8988T (cell line): ENCODE measurements at regions not wholly inside any gene's neighbourhood (a gene's known extent, or its start where the extent isn't known, plus 50 kb on each side); places are given as distances from the start of the nearest gene placed in this dataset.

Experiments used
- DNase-seq: peaks from one replicate; pipeline ENCODE4 v3.0.0; 2011

DNA sequence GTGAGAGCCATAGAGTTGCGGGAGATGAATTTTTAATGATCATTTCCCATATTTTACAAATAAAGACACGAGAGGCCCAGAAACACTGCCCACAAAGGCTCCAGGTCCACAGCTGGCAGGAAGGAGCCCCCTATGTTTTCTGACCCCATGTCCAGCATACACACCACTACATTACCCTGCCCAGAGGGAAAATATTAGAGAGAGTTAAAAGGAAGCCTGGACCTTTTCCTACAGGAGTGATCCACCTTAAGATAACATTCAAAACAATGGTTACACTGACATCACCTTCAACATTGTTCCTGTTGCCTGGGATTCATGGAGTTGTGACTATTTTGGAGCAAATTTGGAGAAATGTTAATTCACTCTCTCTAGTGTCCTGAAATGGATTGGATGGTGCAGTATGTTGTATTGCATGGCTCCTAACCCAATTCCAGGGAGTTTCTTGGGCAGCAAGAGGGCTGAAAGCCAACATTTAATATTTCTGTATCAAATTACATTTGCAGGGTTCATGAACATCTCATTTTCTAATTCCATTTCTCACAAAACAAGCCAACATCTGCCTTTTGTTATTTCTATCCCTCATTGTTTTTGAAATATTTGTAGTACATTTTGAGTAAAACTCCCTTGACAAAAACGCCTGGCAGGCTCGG is 172.5 kb downstream of the DLEU7 start:
- no peak for DNase-seq

DNA sequence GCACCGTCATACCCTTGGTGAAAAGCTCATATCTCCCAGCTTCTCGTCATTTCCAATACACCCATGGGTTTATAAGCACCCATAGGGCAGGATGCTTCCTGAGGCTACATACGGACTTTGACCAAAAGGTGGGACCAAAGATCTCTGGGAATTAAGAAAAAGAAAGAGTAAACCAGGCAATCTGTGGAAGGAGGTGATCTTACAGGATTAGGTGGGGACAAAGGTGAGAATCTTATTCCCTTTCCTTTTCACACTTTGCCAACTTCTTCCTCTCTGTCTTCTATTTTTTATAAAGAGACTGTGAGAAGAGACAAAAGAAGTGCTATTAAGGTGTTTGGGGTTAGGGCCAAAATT is 172.0 kb downstream of the DLEU7 start:
- no peak for DNase-seq

DNA sequence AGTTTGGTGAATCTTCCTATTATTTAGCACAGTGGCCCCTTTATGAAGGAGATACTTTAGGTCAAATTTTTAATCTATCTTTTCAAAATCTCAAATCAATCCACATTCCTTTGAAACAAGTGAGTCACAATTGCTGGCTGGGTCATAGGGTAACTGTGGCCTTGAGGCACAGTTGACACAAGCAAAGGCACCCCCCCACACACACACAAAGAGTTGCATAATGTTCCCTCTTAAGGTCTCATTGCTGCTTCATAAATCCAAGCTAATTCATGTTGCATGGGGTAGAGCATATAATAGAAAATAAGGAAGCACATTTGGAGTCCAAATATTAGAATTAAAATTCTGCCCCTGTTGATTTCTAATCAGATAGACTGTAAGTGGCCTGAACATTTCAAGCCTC is 171.5 kb downstream of the DLEU7 start:
- no peak for DNase-seq

DNA sequence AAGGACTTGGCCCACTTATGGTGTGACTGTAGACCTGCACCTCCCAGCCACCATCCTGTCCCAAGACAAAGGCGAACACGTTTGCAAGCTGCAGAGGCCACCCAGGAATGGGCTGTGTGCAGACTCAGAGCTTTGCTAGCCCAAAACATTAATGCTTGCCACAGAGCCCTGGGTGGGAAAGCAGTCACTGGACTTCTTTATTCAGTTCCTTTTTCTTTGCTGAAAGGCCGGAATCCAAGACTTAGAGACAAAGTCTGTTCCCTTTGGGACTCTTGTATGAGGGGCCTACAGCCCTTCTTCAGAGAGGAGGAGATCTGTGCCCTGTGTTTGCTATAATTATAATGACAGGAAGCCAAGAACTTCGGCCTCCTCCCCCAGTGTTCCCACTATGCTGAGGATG is 167.8 kb downstream of the DLEU7 start:
- DNase-seq, result no peak

DNA sequence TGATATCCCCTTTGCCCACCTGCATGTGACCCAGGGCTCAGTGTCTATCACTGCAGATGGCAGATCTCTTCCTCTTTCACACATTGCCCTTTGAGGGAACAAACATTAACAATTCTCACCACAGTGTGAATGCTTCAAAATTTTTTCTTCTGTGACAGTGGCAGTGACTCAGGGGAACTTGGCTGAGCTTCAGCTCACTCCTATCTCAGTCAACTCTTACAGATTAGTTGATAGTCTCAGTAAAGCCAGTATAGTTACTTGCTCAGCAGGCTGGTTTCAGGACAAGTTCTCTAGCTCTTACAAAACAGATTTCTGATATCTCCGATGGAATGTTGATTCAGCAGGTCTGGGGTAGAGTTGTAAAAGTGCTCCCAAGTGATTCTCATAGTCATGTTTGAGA is 166.9 kb downstream of the DLEU7 start:
- no peak for DNase-seq

DNA sequence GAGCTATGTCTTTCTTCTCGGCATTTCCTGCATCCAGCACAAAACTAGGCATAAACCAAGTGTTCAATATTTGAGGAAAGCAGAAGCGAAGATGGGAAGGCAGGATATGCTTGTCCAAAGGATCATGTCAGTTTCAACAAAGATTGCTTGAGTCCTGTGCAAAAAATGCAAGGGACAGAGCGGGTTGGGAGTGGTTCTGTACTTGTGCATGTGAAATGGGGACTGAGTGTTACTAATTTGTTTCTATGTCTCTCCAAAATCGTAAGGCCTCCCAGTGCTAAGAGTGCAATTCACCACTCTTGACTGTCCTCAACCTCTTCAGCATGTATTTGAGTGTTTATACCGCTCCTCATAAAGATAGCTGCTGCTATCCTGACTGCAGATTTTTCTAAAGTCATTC is 166.2 kb downstream of the DLEU7 start:
- DNase-seq, result no peak

DNA sequence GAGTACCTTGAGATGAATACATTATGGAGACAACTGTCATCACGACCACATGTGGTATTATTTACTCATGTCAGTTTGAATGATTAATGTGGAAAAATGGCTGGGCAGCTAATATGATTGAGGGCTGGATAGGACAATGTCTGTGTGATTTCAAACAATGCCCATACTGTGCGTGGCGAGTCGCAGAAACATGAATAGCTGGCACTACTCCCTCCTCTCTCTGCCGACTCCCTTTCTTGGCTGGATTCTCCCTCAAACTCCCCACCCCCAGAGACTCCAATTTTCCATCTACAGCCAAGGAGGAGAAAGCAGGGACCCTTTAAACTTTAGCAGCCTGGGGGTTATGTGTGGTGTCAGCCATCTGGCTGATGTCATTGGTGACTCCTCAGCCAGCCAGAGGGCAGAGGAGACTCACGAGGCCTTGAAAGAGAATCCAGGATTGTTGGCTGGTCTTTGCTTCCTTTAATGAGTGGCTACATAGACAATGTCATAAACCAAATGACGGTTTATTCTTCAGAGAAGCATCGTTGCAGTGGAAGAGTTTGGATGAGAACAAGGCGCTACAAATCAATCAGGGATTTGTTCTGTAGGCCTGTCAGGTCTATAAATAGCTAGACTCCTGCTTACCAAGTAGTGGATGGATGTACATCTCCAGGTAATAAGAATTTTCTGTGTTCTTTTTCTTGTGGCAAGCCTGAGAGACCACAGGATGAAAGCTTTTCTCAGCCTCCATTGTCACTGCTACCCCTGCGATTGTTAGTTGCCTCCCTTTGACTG is 165.6 kb downstream of the DLEU7 start:
- no peak for DNase-seq

DNA sequence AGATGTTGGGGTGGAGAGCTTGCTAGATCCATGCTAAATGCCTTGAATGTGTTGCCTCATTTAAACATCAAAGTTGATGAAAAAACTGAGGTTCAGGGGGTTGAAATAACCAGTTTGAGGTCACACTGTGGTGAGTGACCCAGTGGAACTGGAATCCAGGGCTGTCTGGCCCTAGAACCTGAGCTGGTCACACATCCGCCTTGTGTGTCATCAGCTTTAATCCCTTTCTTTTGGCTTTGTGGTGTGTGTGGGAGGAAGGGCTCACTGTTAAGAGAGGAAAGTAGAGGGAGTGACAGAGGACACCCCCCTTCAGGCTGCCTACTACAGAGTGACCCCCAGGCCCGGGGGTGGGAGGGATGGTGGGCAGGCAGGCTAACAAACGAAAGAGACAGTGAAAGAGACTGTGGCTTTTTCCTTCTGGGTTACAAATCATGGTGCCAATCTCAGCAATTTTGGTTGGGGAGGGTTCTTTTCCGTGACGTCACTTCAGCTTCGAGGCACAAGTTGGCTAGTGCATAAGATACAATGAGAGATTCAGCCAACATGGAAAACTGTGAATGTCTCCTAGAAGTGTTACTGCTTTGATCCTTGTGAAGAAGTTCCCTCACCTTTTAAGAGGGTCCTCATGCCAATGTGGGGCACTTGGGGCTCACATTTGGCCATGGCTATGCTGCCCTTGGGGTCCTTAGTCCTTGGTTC is 164.9 kb downstream of the DLEU7 start:
- no peak for DNase-seq

DNA sequence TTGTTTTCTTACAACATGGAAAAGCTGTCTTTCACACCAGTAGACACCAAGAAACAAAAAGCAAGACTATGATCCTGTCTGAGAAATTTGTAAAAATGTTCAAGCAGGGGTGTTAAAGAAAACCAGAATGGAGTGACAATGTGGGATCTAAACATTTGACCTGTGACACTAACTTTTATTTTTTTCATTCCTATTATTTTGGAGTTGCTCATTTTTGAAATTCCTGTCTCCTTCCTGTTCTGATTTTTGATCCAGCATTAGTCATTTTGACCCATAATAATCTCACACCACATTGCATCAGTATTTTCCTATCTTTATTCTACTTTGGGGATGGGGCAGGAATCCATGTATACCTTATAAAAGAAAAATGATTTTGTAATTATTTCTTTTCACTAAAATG is 164.2 kb downstream of the DLEU7 start:
- DNase-seq, result no peak

DNA sequence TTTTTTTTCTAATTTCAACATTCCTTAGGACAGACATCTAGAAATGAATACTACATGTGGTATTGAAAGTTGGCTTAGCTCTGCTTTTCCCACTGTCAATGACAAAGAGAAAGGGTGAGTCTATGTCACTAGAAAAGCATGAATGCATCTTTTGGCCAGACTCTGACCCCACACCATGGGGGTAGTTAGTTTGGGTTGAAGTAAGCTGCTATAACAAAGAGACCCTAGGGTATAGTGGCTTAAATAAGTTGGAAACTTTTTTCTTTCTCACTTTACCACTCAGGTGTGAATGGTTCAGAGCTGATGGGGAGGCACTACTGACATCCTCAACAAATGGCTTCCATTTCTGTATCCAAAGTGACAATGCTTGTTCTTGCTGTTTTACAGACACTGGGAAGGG is 161.5 kb downstream of the DLEU7 start:
- DNase-seq, result no peak

DNA sequence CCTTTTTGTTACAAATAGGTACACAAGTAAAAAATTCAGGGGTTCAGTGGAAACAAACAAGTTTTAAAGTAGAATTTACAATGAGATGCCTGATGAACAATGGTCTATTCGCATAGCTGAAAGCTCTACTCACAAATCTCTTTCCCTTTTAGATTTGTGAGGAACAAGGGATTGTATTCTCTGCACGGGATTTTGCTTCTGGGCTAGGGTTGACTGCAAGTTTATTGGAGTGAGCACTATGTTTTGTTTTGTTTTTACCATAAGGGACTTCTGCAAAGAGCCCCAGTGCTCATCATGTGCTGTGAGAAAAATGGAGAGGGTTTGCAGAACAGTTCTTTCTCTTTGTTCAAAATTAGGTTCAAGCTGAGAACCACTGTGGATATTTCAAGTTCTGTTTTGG is 160.5 kb downstream of the DLEU7 start:
- no peak for DNase-seq

DNA sequence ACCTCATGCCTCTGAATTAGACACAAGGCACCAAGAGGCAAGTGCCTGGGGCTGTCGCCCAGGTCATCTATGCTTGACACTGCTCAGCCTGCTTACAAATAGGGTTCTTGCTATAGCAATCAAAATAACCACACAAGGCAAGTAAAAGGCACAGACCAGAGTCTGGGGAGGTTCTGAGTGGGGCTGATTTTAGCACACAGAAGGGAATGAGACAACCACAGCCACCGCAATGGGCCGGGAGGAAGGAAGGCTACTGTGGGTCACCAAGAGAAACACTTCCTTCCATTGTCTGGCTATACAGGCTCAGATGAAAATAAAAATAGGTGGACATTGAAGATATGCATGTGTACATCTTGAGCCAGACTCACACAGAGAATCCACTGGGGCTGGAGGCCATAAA is 159.1 kb downstream of the DLEU7 start:
- no peak for DNase-seq

DNA sequence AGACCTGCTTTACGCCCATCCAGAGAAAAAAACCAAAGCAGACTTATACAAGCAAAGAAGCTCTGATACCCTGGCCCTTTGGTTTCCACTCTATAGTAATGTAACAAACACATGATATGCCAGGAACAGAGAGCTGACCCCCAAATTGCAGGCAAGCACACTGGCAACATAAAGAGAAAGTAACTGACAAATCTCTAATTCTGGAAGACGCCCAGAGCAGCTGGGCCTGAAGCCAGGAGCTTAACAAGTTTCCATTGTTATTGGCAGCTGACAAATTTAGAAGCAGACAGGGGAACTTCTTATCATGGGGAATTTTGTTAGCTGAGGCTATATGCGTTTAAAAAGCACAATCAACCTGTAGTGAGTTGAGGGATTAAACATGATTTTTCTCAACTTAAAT is 158.0 kb downstream of the DLEU7 start:
- no peak for DNase-seq

DNA sequence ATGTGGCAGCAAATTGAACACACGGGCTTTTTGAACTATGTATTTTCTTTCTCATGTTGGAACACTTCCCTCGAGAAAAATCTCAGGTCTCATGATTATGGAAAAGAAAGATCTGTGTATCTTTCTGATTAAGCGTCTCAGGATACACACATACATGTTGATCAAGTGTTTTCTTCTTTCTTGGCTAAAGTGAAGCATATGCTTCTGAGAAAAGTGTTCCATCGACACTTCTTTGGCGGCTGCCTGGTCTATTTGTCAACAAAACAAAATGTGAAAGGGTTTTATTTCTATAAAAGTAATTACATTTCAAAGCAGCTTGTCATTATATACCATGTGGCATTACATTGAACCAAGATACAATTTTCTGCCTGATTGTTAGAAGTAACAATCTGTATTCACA is 157.5 kb downstream of the DLEU7 start:
- DNase-seq, result no peak

DNA sequence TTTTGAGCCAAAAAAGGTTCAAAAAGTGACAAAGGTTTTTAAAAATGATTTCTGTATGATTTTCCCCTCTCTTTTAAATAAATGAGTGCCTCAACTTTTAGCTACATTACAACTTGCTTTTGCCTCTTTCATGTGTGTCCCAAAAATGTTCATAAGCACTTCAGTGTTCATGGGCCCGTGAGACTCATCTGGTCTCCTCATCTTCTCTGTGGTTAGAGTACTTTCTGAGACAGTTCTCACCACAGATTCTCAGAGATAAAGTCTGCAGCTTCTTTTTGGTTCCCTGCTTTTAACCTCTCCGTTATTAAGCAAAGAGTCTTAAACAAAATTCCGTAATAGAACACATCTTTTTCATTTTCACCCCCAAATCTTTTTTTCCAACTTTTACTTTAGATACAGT is 156.9 kb downstream of the DLEU7 start:
- no peak for DNase-seq

DNA sequence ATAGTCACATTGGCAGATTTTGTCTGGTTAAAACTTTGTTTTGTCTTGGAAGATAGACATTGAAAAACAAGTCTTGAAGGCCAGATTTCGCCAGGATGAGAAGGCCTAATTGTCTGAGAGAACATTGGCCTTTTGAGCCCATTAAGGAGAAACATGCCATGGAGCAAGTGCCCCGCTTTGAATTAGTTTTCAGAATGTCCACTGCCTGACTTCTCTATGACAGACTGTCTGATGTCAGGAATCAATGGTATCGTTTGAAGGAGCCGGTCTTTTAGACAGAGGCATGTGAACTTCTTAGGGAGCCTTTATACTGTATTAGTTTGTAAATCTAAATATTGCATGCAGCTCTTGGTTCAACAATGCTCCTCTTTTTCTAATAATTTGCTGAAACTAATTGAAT is 155.9 kb downstream of the DLEU7 start:
- no peak for DNase-seq

DNA sequence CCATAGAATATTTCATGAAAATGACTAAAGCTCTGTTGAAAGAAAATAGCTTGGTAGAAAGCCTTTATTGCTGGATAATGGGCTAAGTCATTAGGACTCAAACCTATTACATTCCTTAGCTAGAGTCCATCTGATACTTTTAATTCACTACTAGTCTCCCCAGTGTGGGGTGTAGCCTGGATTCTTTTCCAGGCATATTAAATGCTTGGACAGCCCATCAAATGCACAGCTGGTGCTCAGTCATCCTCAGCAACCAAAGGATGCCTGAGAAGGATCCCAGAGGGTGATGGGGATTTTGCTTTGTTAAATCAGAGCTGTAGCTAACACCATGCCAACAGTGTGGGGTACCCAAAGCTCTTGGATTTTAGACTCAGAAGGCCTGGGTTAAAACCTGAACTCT is 153.5 kb downstream of the DLEU7 start:
- no peak for DNase-seq

DNA sequence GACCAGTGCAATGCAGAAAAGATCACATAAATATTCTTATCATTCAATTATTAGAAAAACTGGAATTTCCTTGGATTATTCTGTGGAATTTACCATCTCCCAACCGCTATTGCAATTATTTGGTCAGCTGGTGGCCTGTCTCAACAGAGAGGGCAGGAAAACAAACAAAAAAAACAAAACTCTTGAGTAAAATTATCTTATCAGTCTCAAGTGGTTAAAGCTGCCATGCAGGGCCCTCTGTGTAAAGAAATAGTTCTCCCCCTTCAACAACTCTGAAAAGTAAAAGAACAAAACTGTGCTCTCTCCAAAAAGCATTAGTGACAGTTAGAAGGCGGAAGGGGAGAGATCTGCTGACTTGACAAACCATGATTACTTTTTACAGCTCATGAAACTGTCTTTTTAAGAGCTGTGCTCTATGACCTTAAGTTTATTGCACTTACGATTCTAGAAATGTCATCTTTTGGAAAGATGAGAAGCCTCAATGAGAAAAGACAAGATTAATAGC is 152.3 kb downstream of the DLEU7 start:
- DNase-seq, result no peak

DNA sequence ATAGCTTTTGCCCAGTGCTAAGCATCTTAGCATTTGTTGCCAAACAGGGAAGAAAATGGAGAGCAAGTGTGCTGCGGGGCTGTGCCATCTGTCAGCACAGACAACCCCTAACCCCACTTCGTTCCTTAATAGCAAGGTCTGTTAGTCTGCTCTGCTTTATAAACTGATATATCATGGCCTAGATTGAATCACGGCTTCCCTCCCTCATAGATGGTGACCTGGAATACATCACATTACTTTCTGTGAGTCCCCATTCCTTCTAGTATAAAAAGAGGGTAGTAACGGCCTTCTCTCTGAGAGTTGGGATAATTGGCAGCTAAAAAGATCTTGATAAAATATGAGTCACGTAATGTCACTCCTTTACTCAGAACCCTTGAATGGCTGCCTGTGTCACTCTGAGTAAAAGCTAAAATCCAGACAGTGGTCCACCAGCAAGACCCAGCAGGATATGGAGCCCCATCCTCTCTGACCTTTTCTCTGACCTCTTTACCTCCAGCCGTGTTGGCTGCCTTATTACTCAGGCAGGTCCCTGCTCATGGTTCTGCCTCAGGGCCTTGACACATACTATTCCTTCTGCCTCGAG is 151.7 kb downstream of the DLEU7 start:
- no peak for DNase-seq

DNA sequence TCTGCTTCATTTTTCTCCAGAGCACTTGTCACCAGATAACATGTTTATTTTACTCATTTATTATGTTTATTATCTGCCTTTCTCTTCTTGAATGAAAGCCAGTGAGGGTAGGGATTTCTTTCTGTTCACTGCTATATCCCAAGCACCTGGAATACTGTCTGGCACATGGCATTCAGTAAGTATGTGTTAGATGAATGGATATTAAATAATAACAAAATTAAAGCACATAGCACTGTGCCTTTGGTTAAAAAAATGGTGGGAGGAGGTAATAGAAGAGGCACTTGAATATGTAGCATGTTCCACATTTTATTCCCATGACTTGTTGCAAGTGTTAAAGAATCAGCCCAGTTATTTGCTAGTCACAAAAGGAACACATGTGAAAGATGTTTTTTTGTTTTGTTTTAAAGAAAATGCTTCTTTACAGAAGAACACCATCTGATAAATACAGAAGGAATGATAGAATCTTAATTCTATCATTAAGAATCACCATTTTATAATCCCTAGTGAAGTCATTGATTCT is 151.0 kb downstream of the DLEU7 start:
- DNase-seq, result no peak

DNA sequence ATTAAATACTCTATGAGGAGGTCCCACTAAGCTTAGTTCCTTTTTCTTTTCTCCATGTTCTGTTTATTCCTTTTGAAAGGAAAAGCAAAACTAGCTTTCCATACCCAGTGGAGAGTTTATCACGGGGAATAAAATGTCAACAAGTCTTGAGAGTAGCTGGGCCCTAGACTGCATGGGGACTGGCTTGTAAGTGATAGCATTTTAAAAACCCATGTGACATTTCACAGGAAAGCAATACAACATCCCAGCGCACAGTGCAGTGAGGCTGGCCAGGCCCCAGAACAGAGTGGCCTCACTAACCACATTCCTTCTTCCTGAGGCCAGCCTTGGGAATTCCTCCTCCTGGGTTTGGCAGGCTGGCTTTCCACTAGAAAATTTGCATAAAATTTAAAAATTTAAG is 149.8 kb downstream of the DLEU7 start:
- no peak for DNase-seq

DNA sequence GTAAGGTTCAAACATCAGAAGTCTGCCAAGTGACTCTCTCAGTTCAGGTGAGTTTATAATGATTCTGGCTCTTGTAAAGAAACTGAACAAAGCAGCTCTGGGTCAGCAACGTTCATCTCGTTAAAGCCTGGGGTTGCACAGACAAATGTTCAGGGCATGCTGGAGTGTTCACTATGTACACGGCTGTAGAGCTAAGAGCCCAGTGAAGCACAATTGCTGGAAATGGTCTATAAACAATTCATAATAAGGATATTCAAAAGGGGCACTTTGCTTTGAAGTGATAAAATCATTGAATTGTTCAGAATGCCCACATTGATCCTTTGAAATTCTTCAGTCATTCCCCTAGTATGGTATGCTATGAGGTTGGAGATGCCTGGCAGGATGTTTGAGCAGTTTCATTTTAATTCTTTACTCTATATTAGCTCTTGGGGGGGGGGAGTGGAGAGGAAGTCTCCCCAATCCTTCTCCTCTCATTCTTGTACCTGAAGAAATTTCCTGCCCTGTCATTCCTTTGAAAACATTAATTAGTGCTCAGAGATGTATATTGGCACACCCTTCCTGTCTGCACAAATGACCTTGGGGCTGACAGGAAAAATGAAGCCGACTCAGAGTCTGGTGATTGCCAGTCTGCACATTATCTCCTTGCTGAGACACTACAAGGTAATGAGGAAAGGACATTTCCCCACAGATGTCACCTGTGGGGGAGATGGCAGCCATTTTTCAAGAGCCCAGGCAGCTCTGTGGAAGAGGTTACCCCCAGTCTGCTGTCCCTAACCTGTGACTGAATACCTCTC is 145.5 kb downstream of the DLEU7 start:
- DNase-seq, result no peak
